NCI-H1694 treated with DMSO at 0.1 percent for 48 hours (cell line): ENCODE measurements at regions not wholly inside any gene's neighbourhood (a gene's known extent, or its start where the extent isn't known, plus 50 kb on each side); places are given as distances from the start of the nearest gene placed in this dataset.
"Not testable (repeated sequence)": the region's sequence is repeated elsewhere in the genome, so short reads cannot be mapped to it uniquely, and the experiment has no call there.

Experiments
- DNase-seq: peaks from one replicate; lab custom pipeline; 2025; lab: John Stamatoyannopoulos, UW

- DNase-seq, result no peak
Measured at GRCh38 chr2:5616019-5616418, 76.2 kb upstream of the SOX11 start.

GRCh38 chr2:5617358-5617757 lies 74.8 kb upstream of the SOX11 start:
- DNase-seq, result no peak

GRCh38 chr2:5617796-5618195 lies 74.4 kb upstream of the SOX11 start:
- no peak for DNase-seq

- no peak for DNase-seq
Measured at GRCh38 chr2:5618271-5618670, 73.9 kb upstream of the SOX11 start.

GRCh38 chr2:5625556-5626065 lies 66.6 kb upstream of the SOX11 start:
- not testable (repeated sequence) for DNase-seq

- not testable (repeated sequence) for DNase-seq
Measured at GRCh38 chr2:5628484-5628883, 63.7 kb upstream of the SOX11 start.

GRCh38 chr2:5629510-5629909 lies 62.7 kb upstream of the SOX11 start:
- DNase-seq, result not testable (repeated sequence)

GRCh38 chr2:5637051-5637450 lies 55.1 kb upstream of the SOX11 start:
- not testable (repeated sequence) for DNase-seq
